ENCODE measurements at regions not wholly inside any gene's neighbourhood (a gene's known extent, or its start where the extent isn't known, plus 50 kb on each side); places are given as distances from the start of the nearest gene placed in this dataset.

- Histone ChIP-seq H3K79me2 (ENCODE audit: control insufficient read depth, insufficient read depth, low read length) (no peaks in the 10 kb centered on the region), H3K27me3 (ENCODE audit: control insufficient read depth in 2 of 2, insufficient read depth in 2 of 2, low read length in 2 of 2) (peaks cover 0 to 12% of the 10 kb centered on the region in 2 experiments; a peak in 2 of 5 replicates), H3K9me3 (replicated peaks; ENCODE audit: control insufficient read depth, insufficient read depth, low read depth, low read length) (no peaks in the 10 kb centered on the region), H3K36me3 (ENCODE audit: control insufficient read depth, insufficient read depth, low read length) (no peaks in the 10 kb centered on the region), H3K4me2 (ENCODE audit: insufficient read depth, low read length) (no peak overlapping the region), H3K4me1 (replicated peaks in 1 of 2; ENCODE audit: control insufficient read depth in 2 of 2, insufficient read depth in 2 of 2, low read length in 2 of 2) (peaks cover 0 to 5% of the 10 kb centered on the region in 2 experiments; a peak in 2 of 5 replicates), H2AFZ (ENCODE audit: low read depth, low read length) (no peak overlapping the region), H3K9me1 (ENCODE audit: control insufficient read depth, insufficient read depth, low read length) (no peaks in the 10 kb centered on the region), H3K27ac (ENCODE audit: extremely low read depth, low read depth, low read length) (no peak overlapping the region), H4K20me1 (replicated peaks; ENCODE audit: control insufficient read depth, insufficient read depth, low read length) (no peaks in the 10 kb centered on the region), H3K4me3 (no peak overlapping the region), H3K9ac (ENCODE audit: insufficient read depth in 1 of 2, low read depth in 2 of 2, low read length in 2 of 2) (no peak overlapping the region)
- ChIA-PET POLR2A (no interaction called here), CTCF (ENCODE audit: low intra/inter-chr PET ratio) (no interaction called here)
- ATAC-seq (no peak), FAIRE-seq (no peak), DNase-seq (ENCODE audit: extremely low read depth in 1 of 4, low spot score in 3 of 4) (no peak)
- in situ Hi-C loops (cut with MboI): no loop called here
- intact Hi-C loops (cut with micrococcal nuclease): no loop called here
- 17% methylated on average over 12 of the region's 12 CpGs for WGBS (ENCODE audit: insufficient coverage, low coverage, missing lambda C conversion rate)
- no TSS peak for BruUV-seq (replicated peaks)
- TF ChIP-seq MTA2 (IDR thresholded peaks at IDR 0.05; ENCODE audit: low read depth) (no peak), E2F3 (CRISPR knock-in tag; IDR thresholded peaks at IDR 0.05) (no peak), GABPB2 (CRISPR knock-in tag; conservative IDR thresholded peaks at IDR 0.05) (no peak), KAT7 (CRISPR knock-in tag; IDR thresholded peaks at IDR 0.05; ENCODE audit: borderline replicate concordance) (no peak), KLF16 (IDR thresholded peaks at IDR 0.05) (no peak), SNIP1 (IDR thresholded peaks at IDR 0.05; ENCODE audit: low read depth) (no peak), MCM3 (IDR thresholded peaks at IDR 0.05) (no peak)
These were observed 118.6 kb downstream of the INHBB start for GRCh38 chr2:120464448-120464931.

GRCh38 chr2:120465012-120465700 is 119.2 kb downstream of the INHBB start:
- no peak for DNase-seq (ENCODE audit: extremely low read depth in 1 of 4, low spot score in 3 of 4)
- Histone ChIP-seq H3K4me3 (no peak overlapping the region), H3K4me2 (ENCODE audit: insufficient read depth, low read length) (no peak overlapping the region), H4K20me1 (replicated peaks; ENCODE audit: control insufficient read depth, insufficient read depth, low read length) (no peaks in the 10 kb centered on the region), H3K79me2 (ENCODE audit: control insufficient read depth, insufficient read depth, low read length) (no peaks in the 10 kb centered on the region), H3K4me1 (replicated peaks in 1 of 2; ENCODE audit: control insufficient read depth in 2 of 2, insufficient read depth in 2 of 2, low read length in 2 of 2) (peaks cover 0 to 5% of the 10 kb centered on the region in 2 experiments; a peak in 2 of 5 replicates), H2AFZ (ENCODE audit: low read depth, low read length) (no peak overlapping the region), H3K36me3 (ENCODE audit: control insufficient read depth, insufficient read depth, low read length) (no peaks in the 10 kb centered on the region), H3K27me3 (ENCODE audit: control insufficient read depth in 2 of 2, insufficient read depth in 2 of 2, low read length in 2 of 2) (peaks cover 0 to 12% of the 10 kb centered on the region in 2 experiments; a peak in 2 of 5 replicates), H3K9me3 (replicated peaks; ENCODE audit: control insufficient read depth, insufficient read depth, low read depth, low read length) (no peaks in the 10 kb centered on the region), H3K9ac (ENCODE audit: insufficient read depth in 1 of 2, low read depth in 2 of 2, low read length in 2 of 2) (no peak overlapping the region), H3K27ac (ENCODE audit: extremely low read depth, low read depth, low read length) (no peak overlapping the region), H3K9me1 (ENCODE audit: control insufficient read depth, insufficient read depth, low read length) (no peaks in the 10 kb centered on the region)
- in situ Hi-C loops (cut with MboI) (no loop called here), intact Hi-C loops (cut with micrococcal nuclease) (no loop called here)
- 18% methylated on average over 10 of the region's 11 CpGs for WGBS (ENCODE audit: insufficient coverage, low coverage, missing lambda C conversion rate)
- ChIA-PET POLR2A (no interaction called here), CTCF (ENCODE audit: low intra/inter-chr PET ratio) (no interaction called here)
- FAIRE-seq: no peak
- BruUV-seq (replicated peaks): no TSS peak
- no peak for ATAC-seq
- TF ChIP-seq PKNOX1 (IDR thresholded peaks at IDR 0.05): peak; percentile 48; the same call in 1 of the 2 replicates
- TF ChIP-seq GABPA (tag; conservative IDR thresholded peaks at IDR 0.05; ENCODE audit: low read depth): no peak
- TF ChIP-seq ZFP36 (IDR thresholded peaks at IDR 0.05; ENCODE audit: low read depth, low read length, partially characterized antibody): peak; percentile 50
